ENCODE measurements at regions not wholly inside any gene's neighbourhood (a gene's known extent, or its start where the extent isn't known, plus 50 kb on each side); places are given as distances from the start of the nearest gene placed in this dataset.

DNA sequence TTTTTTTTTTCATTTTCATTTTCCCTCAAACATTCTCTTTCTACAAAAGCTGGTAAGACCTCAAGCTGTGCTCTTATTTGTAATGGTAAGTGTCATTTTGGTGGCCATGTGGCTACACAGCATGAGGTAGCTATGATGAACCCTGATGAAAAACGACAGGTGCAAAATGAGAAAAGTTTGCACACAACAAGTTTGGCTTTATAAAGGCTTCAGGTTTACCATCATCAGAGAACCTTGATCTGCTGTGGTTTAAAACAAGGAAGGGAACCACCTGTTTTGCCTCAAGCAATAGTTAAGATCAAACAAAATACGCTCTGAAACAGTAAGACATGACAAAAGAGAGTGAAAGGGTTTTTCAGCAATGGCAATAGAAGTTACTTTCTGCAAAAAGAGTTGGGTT, 1124.6 kb upstream of the ACO1 start:
- no peak overlapping the region for H3K27ac ChIP-seq
- H3K36me3 ChIP-seq (ENCODE audit: low read depth, missing control alignments), result no peaks in the 10 kb centered on the region
- TF ChIP-seq POLR2A (IDR thresholded peaks at IDR 0.05), result no peak
- TF ChIP-seq, protein P1, sequence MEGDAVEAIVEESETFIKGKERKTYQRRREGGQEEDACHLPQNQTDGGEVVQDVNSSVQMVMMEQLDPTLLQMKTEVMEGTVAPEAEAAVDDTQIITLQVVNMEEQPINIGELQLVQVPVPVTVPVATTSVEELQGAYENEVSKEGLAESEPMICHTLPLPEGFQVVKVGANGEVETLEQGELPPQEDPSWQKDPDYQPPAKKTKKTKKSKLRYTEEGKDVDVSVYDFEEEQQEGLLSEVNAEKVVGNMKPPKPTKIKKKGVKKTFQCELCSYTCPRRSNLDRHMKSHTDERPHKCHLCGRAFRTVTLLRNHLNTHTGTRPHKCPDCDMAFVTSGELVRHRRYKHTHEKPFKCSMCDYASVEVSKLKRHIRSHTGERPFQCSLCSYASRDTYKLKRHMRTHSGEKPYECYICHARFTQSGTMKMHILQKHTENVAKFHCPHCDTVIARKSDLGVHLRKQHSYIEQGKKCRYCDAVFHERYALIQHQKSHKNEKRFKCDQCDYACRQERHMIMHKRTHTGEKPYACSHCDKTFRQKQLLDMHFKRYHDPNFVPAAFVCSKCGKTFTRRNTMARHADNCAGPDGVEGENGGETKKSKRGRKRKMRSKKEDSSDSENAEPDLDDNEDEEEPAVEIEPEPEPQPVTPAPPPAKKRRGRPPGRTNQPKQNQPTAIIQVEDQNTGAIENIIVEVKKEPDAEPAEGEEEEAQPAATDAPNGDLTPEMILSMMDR (IDR thresholded peaks at IDR 0.05), result no peak
- H3K27me3 ChIP-seq, result no peaks in the 10 kb centered on the region
- H3K4me3 ChIP-seq, result no peak overlapping the region
- intact Hi-C loops (cut with DNase I; ENCODE audit: low total_unique reads), result no loop called here
- H3K9me3 ChIP-seq, result no peaks in the 10 kb centered on the region
- 64 to 70% methylated on average over 2 of the region's 2 CpGs for WGBS, 2 donors
- H3K4me1 ChIP-seq, result no peaks in the 10 kb centered on the region
- no peak for DNase-seq

DNA sequence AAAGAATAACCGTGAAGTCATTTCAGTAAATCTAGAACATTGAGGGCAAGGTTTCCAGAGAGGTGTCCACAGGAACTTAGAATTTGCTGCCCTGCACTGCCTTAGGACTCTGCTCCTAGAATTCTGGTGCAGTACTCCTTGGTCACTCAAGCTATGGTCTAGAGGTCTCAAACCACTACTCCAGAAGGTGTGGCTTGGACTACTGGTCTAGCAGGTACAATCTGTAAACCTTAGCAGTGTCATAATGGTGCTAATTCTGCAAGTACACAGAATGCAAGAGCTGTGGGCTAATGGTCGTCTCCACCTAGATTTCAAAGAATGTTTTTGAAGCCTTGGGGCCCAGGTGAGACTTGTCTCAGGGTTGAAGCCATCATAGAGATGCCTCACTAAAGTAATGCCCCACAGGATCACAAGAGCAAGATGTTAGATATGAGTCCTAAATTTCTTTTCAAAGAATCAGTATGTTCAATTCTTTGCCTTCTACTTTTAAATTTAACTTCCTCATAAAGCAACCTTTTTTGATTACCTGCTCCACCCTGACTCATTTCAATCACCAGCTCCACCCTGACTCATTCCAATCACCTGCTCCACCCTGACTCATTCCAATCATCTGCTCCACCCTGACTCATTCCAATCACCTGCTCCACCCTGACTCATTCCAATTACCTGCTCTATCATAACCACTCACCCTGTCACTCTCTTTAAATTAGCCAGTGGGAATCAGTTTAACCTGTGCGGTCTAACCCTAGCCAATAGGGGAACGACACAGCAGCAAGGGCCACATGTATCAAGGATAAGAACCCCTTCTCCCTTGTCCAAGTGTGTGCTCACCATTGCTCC, 1111.8 kb upstream of the ACO1 start:
- 64 to 71% methylated on average over 4 of the region's 4 CpGs for WGBS, 2 donors
- DNase-seq, result no peak
- Histone ChIP-seq H3K4me1 (no peaks in the 10 kb centered on the region), H3K4me3 (no peak overlapping the region), H3K9me3 (no peaks in the 10 kb centered on the region), H3K36me3 (ENCODE audit: low read depth, missing control alignments) (no peaks in the 10 kb centered on the region), H3K27ac (no peak overlapping the region), H3K27me3 (no peaks in the 10 kb centered on the region)
- TF ChIP-seq, protein P1 (IDR thresholded peaks at IDR 0.05), result no peak
- no peak for TF ChIP-seq POLR2A (IDR thresholded peaks at IDR 0.05)
- intact Hi-C loops (cut with DNase I; ENCODE audit: low total_unique reads), result no loop called here

DNA sequence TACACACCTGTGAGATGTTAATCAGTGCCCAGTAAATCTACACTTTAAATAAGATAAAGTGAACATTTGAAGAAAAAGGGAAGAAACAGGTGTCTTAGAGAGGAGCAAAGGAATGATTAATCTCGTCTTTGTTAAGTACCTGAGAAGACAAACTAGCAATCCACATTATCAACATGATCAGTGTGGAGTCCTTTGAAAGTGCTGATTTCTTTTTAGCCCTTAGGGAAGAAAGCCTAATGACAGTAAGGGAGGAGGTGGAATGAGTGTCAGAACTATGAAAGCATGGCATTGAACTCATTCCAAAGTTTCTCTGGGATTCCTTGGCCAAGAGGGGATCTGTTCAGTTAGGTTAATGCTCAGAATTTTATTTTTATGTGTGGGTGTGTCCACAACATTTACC, 1109.0 kb upstream of the ACO1 start:
- Histone ChIP-seq H3K4me3 (no peak overlapping the region), H3K27ac (no peak overlapping the region), H3K36me3 (ENCODE audit: low read depth, missing control alignments) (no peaks in the 10 kb centered on the region), H3K4me1 (no peaks in the 10 kb centered on the region), H3K27me3 (no peaks in the 10 kb centered on the region), H3K9me3 (no peaks in the 10 kb centered on the region)
- no peak for DNase-seq
- intact Hi-C loops (cut with DNase I; ENCODE audit: low total_unique reads), result no loop called here
- no peak for TF ChIP-seq POLR2A (IDR thresholded peaks at IDR 0.05)
- TF ChIP-seq, protein P1 (IDR thresholded peaks at IDR 0.05), result no peak
- 59% methylated on average over 1 of the region's 1 CpG for WGBS, 2 donors

DNA sequence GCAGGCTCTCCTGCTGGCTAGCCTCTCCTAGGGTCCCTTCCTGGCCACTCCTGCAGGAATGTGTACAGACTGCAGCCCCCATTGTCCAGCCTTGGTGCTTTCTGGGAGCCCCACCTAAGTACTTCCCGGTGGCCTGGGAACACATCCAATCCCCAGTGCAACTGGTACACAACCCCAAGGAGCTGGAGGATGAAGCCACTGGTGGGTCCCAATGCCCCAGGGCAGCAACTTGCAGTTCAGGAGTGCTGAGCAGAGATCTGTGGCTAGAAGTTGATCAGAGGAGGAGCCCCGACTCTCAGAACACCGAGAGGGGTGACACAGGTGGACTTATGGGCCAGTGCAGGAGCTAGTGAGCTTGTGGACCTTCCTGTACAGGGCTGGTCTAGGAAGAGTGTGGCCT, 1093.7 kb upstream of the ACO1 start:
- Histone ChIP-seq H3K4me1 (no peaks in the 10 kb centered on the region), H3K27me3 (no peaks in the 10 kb centered on the region), H3K4me3 (no peak overlapping the region), H3K27ac (no peak overlapping the region), H3K36me3 (ENCODE audit: low read depth, missing control alignments) (no peaks in the 10 kb centered on the region), H3K9me3 (no peaks in the 10 kb centered on the region)
- 93 to 94% methylated on average over 2 to 3 of the region's 3 CpGs for WGBS, 2 donors
- intact Hi-C loops (cut with DNase I; ENCODE audit: low total_unique reads), result no loop called here
- no peak for DNase-seq
- TF ChIP-seq, protein P1 (IDR thresholded peaks at IDR 0.05), result no peak
- TF ChIP-seq POLR2A (IDR thresholded peaks at IDR 0.05), result no peak

All from testis (tissue), 2 donors.